Activated CD4-positive, alpha-beta T cell treated with anti-CD3 and anti-CD28 coated beads, Interleukin-2, amount 50 U/mL, for 24 hours (primary cell): ENCODE measurements at regions not wholly inside any gene's neighbourhood (a gene's known extent, or its start where the extent isn't known, plus 50 kb on each side); places are given as distances from the start of the nearest gene placed in this dataset.
"Not testable (repeated sequence)": the region's sequence is repeated elsewhere in the genome, so short reads cannot be mapped to it uniquely, and the experiment has no call there.

Experiments used
- DNase-seq, 2 donors: peaks; one replicate each; pipeline ENCODE4 v3.0.0-alpha.2; 2020; ENCODE audit warnings: low read depth in 1 of 2, low spot score in 1 of 2

DNA sequence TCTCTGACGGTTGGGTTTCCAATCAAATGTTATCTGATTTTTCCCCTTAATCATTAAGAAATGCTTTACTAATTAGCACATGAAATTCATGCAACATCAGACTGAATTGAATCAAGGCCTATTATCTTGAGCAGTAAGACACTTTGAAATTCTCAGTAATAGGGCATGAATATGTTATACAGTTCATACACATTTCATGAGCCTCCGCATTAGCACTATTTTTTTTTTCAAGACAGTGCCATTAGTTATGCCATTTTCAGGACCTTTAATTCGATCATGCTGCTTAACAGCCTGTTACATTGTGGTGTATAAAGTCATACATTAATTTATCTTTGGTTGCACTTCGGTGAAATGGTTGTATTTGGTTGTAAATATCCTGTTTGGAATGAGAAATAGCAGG is 862.6 kb upstream of the GOT2 start:
- no peak for DNase-seq

DNA sequence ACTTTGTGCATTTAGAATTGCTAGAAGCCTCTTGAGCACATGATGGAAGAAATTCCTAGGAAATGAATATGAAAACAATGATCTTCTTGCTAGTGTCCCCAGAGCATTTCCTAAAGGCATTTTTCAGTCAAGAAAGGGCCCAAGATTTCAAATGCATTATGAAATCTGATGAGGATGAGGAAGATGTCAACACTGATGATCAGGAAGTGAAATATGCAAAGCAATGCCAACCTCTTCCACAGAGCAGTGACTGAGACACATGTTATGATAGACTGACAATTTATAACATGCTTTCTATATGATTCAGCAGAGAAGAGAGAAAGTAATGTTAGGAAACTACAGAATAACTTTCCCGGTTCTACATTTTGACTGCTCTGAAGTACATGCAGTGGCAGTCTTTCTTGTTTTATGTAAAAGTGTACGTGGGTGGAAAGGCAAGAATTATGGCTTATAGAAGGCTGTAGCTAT is 859.1 kb upstream of the GOT2 start:
- no peak for DNase-seq

DNA sequence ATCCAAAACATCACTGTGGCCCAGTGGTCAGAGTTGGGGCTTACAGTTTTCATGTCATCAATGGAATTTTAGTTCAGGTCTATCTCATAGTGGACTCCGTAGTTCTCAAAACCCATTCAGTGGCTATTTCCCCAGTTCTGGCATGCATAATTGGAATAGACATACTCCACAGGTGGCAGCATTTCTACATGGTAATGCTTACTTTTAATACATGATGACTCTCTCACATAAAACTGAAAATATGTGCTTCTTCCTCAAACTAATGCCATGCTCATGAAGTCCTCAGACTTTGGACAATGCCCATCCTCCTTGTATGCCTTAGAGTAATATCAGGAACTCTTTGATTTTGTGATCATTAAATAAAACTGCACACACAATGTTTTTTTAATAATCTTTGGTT is 857.4 kb upstream of the GOT2 start:
- DNase-seq = no peak

DNA sequence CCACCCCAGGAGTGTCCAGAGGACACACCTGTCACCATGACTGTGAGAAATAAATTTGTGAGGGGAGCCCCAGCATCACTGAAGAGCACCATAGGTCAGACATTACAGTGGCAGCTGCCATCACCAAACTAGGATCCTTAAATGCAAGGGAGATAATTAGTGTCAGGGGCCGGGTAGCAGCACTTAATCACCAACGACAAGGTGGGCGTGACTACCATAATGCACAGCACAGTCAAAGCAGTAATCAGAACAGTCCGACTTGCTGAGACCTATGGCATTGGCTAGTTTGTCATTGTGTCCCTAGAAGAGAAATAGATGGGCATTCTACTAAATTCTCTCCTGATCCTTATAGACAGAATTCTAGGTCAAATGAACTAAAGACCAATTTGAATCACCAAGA is 856.7 kb upstream of the GOT2 start:
- DNase-seq = no peak

DNA sequence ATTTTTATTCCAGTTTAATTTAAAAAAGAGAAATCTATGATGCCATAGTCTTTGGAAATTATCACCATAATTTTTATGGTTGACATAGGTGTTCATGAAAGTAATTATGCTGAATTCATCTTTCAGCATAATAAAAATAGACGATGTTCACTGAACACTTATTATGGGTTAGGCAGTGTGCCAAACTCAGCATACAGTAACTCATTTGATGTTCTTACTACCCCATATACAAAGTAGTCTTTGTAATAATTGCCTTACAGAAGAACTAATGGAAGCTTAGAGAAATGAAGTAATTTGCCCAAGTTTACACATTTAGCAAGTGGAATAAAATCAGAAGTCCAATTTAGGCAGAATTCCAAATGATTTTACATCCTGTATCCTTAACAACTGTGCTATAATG is 852.2 kb upstream of the GOT2 start:
- DNase-seq = no peak

DNA sequence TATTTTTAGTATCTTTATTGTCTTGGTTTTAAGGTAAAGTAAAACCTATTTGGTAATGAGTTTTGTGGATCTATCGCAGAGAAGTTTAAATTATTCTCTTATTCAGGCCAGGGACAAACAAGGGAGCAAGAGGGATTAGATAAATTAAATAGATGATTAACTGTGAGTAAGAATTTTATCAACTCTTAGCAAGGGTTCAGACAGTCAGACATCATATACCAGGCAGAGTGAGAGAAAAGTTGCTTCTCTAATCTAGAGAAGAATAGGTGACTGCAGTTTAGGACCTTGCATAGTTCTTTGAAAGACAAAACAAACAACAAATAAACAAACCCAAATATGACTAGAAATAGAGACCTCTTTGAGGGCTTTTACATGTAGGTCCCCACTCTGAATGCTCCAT is 840.2 kb upstream of the GOT2 start:
- no peak for DNase-seq

DNA sequence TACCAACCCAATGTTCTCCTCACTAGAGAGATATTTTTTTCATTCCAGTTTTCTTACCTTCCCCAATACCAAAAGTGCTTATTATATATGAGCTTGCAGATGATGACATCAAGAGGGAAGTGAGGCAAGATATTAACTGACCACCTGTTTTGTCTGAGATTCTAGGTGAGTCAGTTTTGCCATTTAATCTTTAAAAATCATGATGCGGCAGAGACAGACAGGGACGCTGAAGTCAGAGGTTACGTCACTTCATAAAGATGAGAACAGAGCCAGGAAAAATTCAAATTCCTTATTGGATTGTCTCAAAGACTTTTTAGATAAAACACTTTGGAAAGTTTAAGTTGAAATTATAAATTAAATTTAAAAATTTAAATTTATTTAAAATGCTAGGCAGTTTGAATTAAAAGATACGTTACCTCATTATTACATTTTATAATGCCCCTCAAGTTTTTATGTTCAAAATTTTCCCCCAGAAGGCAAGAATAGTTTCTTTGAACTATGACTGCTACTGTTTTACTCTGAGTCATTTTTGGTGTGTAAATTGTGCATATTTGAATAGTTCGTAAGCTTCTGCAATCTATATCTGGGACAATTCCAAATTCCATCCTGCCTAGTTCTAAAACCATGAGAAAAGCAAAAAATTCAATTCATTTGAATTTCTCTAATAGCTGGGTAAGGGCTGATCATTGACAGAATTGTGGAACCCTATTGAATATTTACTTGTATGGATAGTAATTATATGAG is 839.6 kb upstream of the GOT2 start:
- no peak for DNase-seq

DNA sequence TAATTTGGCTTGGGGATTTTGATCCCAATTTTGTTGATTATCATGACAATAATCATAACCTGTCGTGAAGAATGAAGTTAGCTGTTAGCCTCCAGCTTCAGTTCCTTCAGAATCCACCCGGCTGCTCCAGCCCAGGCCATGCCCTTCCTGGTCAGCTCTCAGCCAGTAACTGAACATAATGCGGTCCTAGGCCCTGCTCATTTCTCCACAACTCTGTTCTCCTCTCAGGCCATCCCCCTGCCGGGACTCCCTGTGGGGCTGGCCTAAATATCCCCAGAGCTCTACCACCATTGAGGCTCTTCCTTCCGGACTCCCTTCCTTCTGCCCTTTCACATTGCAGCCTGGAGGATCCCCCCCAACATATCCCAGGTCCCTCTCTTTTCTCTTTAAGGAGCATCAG is 833.4 kb upstream of the GOT2 start:
- DNase-seq = no peak

DNA sequence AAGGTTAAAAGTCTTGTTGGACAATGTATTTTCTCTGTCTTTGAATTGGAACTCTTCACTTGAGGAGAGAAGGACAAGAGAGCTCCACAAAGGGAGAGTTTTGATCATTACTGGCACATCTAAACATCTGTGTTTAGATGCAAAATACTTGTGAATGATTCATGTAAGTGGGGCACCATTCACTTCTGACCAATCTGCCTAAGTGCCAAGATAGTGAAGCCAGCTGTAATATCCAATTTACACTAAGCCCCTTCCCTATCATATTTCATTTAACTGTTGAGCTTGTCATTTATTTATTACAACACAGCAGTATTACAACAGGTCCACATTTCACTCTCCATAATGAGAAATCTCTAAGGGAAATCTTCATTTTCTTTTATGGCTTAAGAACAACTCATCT is 832.3 kb upstream of the GOT2 start:
- DNase-seq = no peak

DNA sequence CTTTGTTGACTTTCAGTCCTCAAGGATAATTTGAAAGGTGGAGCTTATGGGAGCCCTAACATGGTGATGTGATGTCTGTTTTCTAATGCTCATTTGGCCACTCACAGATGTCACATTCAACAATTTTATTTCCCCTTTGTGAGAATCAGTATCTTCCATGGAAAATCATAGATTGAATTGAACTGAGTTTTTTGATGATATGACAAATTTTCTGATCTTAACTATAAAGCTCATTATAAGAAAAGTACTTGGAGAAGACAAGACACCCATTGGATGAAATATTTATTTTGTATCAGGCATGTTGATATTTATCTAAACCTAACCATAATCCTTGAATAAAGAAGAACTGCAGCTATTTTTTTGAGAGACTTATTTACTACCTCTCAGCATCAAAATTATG is 824.6 kb upstream of the GOT2 start:
- DNase-seq = no peak

DNA sequence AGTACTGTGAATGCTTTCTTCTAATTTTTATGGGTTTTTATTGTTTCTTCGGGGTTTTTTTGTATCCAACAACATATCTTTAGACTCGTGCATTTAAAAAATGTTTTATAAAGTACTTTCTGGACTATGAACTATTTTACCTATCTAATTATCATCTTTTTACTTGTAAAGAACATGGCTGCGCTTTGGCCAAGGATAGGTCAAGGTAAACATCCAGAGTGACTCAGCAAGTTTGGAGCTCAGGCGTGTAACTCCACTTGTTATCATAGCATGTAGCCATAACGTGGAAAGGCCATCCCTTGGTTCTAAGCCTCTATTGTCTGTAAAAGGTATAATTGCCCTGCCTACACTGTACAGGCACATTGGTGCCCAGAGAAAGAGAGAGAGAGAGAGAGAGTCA is 818.0 kb upstream of the GOT2 start:
- DNase-seq = no peak

DNA sequence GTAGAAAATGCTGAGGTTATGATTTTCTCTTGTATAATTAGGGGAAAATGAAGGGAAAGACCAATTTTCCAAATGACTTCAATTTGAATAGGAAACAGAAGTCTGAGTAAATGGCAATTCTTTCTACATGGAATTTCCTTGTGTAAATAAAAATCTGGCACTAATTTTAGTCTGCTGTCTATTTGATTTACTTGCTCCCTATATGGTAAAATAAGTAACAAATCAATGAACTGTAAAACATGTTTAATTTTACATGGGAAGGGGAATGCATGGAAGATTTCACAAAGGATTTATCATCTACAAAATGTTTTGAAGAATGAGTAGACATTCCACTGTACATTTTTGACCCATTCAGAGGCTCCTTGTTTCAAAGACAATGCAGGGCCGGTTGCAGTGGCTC is 811.6 kb upstream of the GOT2 start:
- no peak for DNase-seq

DNA sequence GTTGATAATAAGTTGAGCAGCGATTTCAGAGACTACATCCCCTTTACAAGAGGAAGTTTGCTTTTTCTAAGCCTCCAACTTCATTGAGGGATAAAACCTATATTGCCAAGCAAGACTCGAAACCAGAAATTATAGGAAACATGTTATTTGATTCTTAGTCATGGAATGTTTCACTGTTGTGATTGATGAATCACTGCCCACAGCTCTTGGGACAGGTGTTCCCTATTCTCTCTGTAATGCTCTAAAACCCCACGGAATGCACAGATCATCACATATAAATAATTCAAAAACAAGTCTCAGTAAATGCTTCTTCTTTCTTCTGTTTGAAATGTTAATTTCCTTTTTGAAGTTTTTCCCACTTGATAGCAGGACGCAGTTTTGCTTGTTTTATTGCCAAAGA is 809.5 kb upstream of the GOT2 start:
- no peak for DNase-seq

DNA sequence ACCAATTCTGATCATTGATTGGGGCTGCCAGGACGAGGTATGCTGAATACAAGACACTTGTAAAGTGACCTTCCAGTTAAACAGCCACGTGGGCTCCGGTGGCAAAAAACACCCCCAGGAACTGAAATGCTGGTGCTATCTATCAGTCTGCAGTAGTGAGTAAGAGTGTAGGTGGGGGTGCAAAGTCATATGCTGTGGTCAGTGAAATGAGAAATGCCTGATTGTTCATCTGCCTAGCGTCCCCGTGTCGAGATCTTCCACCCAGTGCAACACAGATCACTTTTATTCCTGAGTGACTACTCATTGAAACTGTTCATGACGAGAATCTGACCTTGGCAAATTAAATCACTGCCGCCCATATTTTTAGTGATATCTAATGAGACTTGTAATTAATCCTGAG is 806.5 kb upstream of the GOT2 start:
- DNase-seq = no peak

DNA sequence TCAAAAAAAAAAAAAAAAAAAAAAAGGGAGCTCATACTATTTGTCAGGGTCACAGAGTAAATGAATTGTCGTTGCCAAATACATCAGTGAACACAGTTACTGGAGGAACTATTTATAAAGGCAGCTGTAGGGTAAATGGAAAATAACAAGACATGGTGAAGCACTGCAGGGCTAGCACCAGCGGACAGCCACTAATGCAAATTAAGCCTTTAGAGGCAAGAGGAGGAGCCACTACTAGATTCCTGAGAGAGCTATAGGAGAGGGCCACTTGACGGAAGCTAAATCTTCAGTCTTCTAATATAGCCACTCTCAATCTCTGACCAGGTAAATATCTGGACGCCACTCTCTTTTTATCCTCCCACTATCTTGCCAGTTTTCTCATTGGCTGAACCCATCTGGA is 801.2 kb upstream of the GOT2 start:
- DNase-seq = no peak

DNA sequence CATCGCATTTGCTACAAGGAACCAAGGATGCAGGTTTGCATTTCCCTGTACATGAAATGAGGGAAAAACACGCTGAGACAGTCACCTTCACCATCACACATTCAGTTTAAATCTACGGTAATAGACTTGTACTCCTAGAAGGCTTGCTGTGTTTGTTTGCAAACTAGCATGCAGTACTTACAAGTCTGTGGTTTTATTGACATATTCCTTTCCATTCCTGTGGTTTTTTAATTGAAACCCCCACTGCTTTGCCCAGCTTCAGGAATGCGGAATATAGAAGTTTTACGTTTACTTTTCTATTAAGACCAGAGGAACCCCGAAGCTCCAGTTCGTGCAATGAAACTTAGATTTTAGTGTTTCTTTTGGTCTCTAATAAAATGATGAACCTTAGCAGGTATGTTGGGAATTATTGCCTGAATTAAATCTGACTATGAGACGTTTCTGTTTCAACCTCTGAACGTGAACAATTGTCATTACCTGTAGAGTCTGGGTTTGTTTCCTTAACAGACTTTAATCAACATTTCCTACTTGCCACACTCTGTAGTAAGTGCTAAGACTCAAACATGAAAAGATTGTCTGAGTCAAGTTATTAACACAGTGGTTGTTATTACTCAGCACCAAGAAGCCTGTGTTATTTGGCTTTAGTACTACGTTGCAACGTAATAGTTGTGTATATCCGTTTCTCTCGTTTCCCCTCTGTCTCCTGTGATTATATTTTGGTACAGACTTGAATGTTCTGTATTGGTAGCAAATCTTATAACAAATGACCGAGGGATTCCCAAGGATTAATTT is 793.3 kb upstream of the GOT2 start:
- DNase-seq = no peak

DNA sequence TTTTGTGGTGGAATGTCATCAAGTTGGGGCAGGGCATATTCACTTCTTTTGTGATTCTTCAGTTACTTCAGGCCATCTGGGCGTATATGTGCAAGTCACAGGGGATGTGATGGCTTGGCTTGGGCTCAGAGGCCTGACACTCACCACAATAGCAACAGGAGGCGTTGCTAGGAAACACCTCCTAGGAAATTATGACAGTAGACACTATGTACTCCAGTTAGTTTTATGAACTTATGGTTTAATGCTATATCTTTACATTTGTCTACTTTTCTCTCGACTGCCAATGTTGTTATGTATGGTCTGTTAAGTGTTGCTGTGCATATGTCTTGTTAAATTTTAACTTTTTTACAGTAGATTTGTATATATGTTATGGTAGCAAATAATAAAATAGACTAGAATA is 788.7 kb upstream of the GOT2 start:
- DNase-seq = no peak

DNA sequence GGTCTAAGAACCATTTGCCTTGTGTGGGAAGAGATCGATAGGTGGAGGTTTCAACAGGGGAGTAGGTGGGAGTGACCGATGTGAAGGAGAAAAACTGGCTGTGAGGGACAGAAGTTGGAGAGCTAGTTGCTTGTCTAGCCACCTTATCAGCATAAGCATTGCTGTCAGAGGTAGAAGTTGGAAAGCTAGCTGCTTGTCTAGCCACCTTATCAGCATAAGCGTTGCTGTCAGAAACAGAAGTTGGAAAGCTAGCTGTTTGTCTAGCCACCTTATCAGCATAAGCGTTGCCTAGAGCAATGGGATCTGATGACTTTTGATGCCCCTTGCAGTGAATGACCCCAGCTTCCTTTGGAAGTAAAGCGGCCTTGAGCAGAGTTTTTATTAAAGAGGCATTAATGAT is 784.6 kb upstream of the GOT2 start:
- not testable (repeated sequence) for DNase-seq

DNA sequence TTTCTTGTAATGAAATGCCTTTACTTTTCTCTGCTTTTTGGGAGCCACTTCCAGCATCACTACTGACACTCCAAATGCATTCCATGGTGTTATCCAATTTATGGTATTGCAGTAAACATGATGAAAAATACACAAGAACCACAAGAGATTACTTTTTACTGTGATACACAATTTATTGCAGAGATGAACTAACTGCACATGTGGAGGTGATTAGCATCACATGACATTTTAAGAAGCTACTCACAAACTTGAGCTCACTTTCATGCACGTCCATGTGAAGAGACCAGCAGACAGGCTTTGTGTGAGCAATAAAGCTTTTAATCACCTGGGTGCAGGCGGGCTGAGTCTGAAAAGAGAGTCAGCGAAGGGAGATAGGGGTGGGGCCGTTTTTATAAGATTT is 780.5 kb upstream of the GOT2 start:
- no peak for DNase-seq

DNA sequence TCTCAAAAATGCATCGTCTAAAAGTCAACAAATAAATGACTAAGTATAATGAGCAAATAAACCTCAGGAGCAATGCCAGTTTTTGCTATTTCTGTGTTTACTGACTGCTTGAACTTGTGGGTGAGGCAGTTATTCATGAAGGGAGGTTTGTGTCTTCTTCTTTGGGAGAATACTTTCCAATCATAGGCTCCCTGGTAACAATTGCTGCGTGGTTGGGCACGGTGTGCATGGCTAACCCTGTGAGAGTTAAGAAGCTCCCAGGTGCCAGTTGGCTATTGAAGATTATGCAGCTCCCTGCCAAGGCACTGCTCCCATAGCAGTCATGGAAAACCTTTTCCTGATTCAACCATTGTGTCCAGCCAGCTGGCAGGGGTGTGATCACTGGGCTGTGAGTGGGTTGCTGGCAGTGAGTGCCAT is 775.9 kb upstream of the GOT2 start:
- DNase-seq = no peak

DNA sequence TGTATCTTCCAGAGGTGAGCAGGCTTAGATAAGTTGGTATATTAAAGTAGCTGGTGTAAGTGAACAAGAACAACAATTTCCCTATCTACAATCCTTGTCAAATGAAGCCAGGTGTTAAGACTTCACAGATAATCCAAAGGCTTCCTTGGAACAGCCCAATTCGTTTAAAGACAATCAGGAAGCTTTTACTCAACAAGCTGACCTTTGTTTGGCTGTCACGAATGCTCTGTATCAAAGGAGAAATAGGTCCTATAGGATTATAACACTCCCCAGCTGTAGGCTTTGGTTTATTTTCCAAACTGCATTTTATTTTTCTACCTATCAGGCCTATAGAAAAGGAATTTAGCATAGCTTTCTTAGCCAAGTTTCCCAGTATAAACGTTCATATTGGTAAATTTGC is 766.5 kb upstream of the GOT2 start:
- no peak for DNase-seq

DNA sequence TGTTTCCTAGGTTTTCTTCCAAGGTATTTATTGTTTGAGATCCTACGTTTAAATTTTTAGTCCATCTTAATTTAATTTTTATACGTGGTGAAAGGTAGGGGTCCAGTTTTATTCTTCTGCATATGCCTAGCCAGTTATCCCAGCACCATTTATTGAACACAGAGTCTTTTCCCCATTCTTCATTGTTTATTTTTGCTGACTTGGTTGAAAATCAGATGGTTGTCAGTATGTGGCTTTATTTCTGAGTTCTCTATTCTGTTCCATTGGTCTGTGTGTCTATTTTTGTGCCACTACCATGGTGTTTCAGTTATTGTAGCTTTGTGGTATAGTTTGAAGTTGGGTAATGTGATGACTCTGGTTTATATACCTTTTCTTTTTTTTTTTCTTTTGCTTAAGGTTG is 753.0 kb upstream of the GOT2 start:
- no peak for DNase-seq
